ENCODE measurements at regions not wholly inside any gene's neighbourhood (a gene's known extent, or its start where the extent isn't known, plus 50 kb on each side); places are given as distances from the start of the nearest gene placed in this dataset.

- H3K9ac ChIP-seq (replicated peaks; ENCODE audit: extremely low read depth, insufficient read depth, low read length) = no peak overlapping the region
- no peak overlapping the region for H3K27ac ChIP-seq (ENCODE audit: insufficient read depth, low read depth, low read length)
- dilution Hi-C loops (cut with MboI; ENCODE audit: extremely low pct_ligation_motif_present, low sequenced_read_pairs) (no loop called here), intact Hi-C loops (cut with micrococcal nuclease) (no loop called here)
- H3K4me3 ChIP-seq (replicated peaks in 1 of 3; ENCODE audit: insufficient read depth in 1 of 3, low read depth in 1 of 3, low read length in 3 of 3) = no peak overlapping the region
- no peaks in the 10 kb centered on the region for H3K9me1 ChIP-seq (replicated peaks; ENCODE audit: control insufficient read depth, extremely low read depth, insufficient read depth, low read length)
- H3K9me3 ChIP-seq (replicated peaks; ENCODE audit: control insufficient read depth, insufficient read depth, low read length) = no peaks in the 10 kb centered on the region
- TF ChIP-seq POLR2AphosphoS5 (IDR thresholded peaks at IDR 0.05; ENCODE audit: insufficient read depth, low read depth, low read length) (no peak), FOS (IDR thresholded peaks at IDR 0.05; ENCODE audit: borderline replicate concordance, insufficient read depth, low read length) (no peak)
- no peaks in the 10 kb centered on the region for H3K27me3 ChIP-seq (ENCODE audit: control insufficient read depth in 2 of 2, insufficient read depth in 2 of 2, low read length in 2 of 2)
- POLR2A ChIA-PET = no interaction called here
- H3K36me3 ChIP-seq (ENCODE audit: control insufficient read depth in 2 of 2, extremely low read depth in 1 of 2, insufficient read depth in 2 of 2, low read length in 2 of 2) = no peaks in the 10 kb centered on the region
- BruUV-seq (replicated peaks) = no TSS peak
- DNase-seq (ENCODE audit: low read depth, low spot score) (no peak), FAIRE-seq (no peak)
- H3K4me2 ChIP-seq (ENCODE audit: insufficient read depth, low read length) = no peak overlapping the region
- H3K79me2 ChIP-seq (ENCODE audit: control insufficient read depth, insufficient read depth, low read length) = no peaks in the 10 kb centered on the region
- H2AFZ ChIP-seq (ENCODE audit: low read depth, low read length) = no peak overlapping the region
- no peaks in the 10 kb centered on the region for H3K4me1 ChIP-seq (ENCODE audit: control insufficient read depth, extremely low read depth, insufficient read depth, low read length)
- CTCF ChIA-PET = no interaction called here
- no peaks in the 10 kb centered on the region for H4K20me1 ChIP-seq (replicated peaks; ENCODE audit: control insufficient read depth, extremely low read depth, insufficient read depth, low read length)
Observed at GRCh38 chr7:79719216-79719615, 265.7 kb upstream of the MAGI2 start.

- H3K4me2 ChIP-seq (ENCODE audit: insufficient read depth, low read length) = no peak overlapping the region
- DNase-seq (ENCODE audit: low read depth, low spot score) (no peak), FAIRE-seq (no peak)
- no peaks in the 10 kb centered on the region for H3K36me3 ChIP-seq (ENCODE audit: control insufficient read depth in 2 of 2, extremely low read depth in 1 of 2, insufficient read depth in 2 of 2, low read length in 2 of 2)
- CTCF ChIA-PET = interaction anchor here (0.6 to 1.3 kb wide), 2 partner anchors 11 to 25 kb away, joined by 3 read pairs; no protein-coding TSS in a partner anchor
- H3K4me3 ChIP-seq (replicated peaks in 1 of 3; ENCODE audit: insufficient read depth in 1 of 3, low read depth in 1 of 3, low read length in 3 of 3) = no peak overlapping the region
- dilution Hi-C loops (cut with MboI; ENCODE audit: extremely low pct_ligation_motif_present, low sequenced_read_pairs) = no loop called here
- TF ChIP-seq POLR2AphosphoS5 (IDR thresholded peaks at IDR 0.05; ENCODE audit: insufficient read depth, low read depth, low read length) (no peak), EZH2 (IDR thresholded peaks at IDR 0.05; ENCODE audit: borderline replicate concordance, low read depth, low read length, severe bottlenecking) (no peak), FOS (IDR thresholded peaks at IDR 0.05; ENCODE audit: borderline replicate concordance, insufficient read depth, low read length) (no peak), MYC (IDR thresholded peaks at IDR 0.05; ENCODE audit: low read depth, low read length) (no peak), GATA2 (IDR thresholded peaks at IDR 0.05; ENCODE audit: insufficient read depth, insufficient read length, low read depth, low read length) (no peak), JUN (IDR thresholded peaks at IDR 0.05; ENCODE audit: borderline replicate concordance, insufficient read depth, insufficient read length, low read depth) (no peak), MAX (IDR thresholded peaks at IDR 0.05; ENCODE audit: insufficient read depth, insufficient read length) (no peak), POLR2A (IDR thresholded peaks at IDR 0.05; ENCODE audit: low read depth, low read length) (no peak)
- TF ChIP-seq, protein P1, sequence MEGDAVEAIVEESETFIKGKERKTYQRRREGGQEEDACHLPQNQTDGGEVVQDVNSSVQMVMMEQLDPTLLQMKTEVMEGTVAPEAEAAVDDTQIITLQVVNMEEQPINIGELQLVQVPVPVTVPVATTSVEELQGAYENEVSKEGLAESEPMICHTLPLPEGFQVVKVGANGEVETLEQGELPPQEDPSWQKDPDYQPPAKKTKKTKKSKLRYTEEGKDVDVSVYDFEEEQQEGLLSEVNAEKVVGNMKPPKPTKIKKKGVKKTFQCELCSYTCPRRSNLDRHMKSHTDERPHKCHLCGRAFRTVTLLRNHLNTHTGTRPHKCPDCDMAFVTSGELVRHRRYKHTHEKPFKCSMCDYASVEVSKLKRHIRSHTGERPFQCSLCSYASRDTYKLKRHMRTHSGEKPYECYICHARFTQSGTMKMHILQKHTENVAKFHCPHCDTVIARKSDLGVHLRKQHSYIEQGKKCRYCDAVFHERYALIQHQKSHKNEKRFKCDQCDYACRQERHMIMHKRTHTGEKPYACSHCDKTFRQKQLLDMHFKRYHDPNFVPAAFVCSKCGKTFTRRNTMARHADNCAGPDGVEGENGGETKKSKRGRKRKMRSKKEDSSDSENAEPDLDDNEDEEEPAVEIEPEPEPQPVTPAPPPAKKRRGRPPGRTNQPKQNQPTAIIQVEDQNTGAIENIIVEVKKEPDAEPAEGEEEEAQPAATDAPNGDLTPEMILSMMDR (IDR thresholded peaks at IDR 0.05; ENCODE audit: extremely low read depth in 1 of 2, insufficient read depth in 1 of 2, low read depth in 1 of 2, low read length in 2 of 2) = no peak
- H3K4me1 ChIP-seq (ENCODE audit: control insufficient read depth, extremely low read depth, insufficient read depth, low read length) = no peaks in the 10 kb centered on the region
- H3K9ac ChIP-seq (replicated peaks; ENCODE audit: extremely low read depth, insufficient read depth, low read length) = no peak overlapping the region
- BruUV-seq (replicated peaks) = no TSS peak
- H3K9me3 ChIP-seq (replicated peaks; ENCODE audit: control insufficient read depth, insufficient read depth, low read length) = no peaks in the 10 kb centered on the region
- H2AFZ ChIP-seq (ENCODE audit: low read depth, low read length) = no peak overlapping the region
- intact Hi-C loops (cut with micrococcal nuclease) = no loop called here
- no peaks in the 10 kb centered on the region for H3K79me2 ChIP-seq (ENCODE audit: control insufficient read depth, insufficient read depth, low read length)
- H3K9me1 ChIP-seq (replicated peaks; ENCODE audit: control insufficient read depth, extremely low read depth, insufficient read depth, low read length) = no peaks in the 10 kb centered on the region
- no peaks in the 10 kb centered on the region for H4K20me1 ChIP-seq (replicated peaks; ENCODE audit: control insufficient read depth, extremely low read depth, insufficient read depth, low read length)
- H3K27me3 ChIP-seq (ENCODE audit: control insufficient read depth in 2 of 2, insufficient read depth in 2 of 2, low read length in 2 of 2) = no peaks in the 10 kb centered on the region
- H3K27ac ChIP-seq (ENCODE audit: insufficient read depth, low read depth, low read length) = no peak overlapping the region
- POLR2A ChIA-PET = no interaction called here
Observed at GRCh38 chr7:79716329-79716728, 262.9 kb upstream of the MAGI2 start.

Measured in endothelial cell of umbilical vein (primary cell).